ENCODE measurements at regions not wholly inside any gene's neighbourhood (a gene's known extent, or its start where the extent isn't known, plus 50 kb on each side); places are given as distances from the start of the nearest gene placed in this dataset.
A peak's percentile ranks its signal among the peaks of the same experiment; 100 is the strongest.

GRCh38 chr6:74044417-74045096, 348.6 kb downstream of the CD109 start:
- H3K27ac ChIP-seq (ENCODE audit: extremely low read length, insufficient read depth, low read length) = no peak overlapping the region
- no peaks in the 10 kb centered on the region for H3K79me2 ChIP-seq (ENCODE audit: insufficient read depth, low read length)
- H2AFZ ChIP-seq (ENCODE audit: low read length) = no peak overlapping the region
- DNase-seq (ENCODE audit: low spot score) (no peak), ATAC-seq (peak; percentile 28; the same call in 1 of the 3 replicates), FAIRE-seq (no peak)
- no peak overlapping the region for H3K4me3 ChIP-seq (replicated peaks in 1 of 3; ENCODE audit: insufficient read depth in 1 of 3, low read depth in 2 of 3, low read length in 3 of 3)
- H3K9ac ChIP-seq (ENCODE audit: insufficient read depth, low read depth, low read length) = no peak overlapping the region
- TF ChIP-seq FOXK1 (CRISPR knock-in tag; IDR thresholded peaks at IDR 0.05; ENCODE audit: borderline replicate concordance, low read depth) = no peak
- TF ChIP-seq RFX1 (IDR thresholded peaks at IDR 0.05) = no peak
- no peak for TF ChIP-seq ZFP82 (CRISPR knock-in tag; IDR thresholded peaks at IDR 0.05; ENCODE audit: borderline replicate concordance)
- TF ChIP-seq ONECUT2 (CRISPR knock-in tag; IDR thresholded peaks at IDR 0.05) = peak; percentile 12; the same call in 1 of the 2 replicates
- under 1% methylated on average over 3 of the region's 3 CpGs for WGBS (ENCODE audit: low lambda C conversion rate)
- H4K20me1 ChIP-seq (ENCODE audit: insufficient read depth, low read length) = no peaks in the 10 kb centered on the region
- no peaks in the 10 kb centered on the region for H3K9me3 ChIP-seq (ENCODE audit: low read length)
- in situ Hi-C loops (cut with HindIII; ENCODE audit: extremely low pct_ligation_motif_present, low pct_unique_long_range_greater_than_20kb) (no loop called here), intact Hi-C loops (cut with micrococcal nuclease; ENCODE audit: unreplicated experiment) (no loop called here)
- H3K27me3 ChIP-seq (ENCODE audit: control insufficient read depth in 1 of 2, insufficient read depth in 2 of 2, low read length in 2 of 2) = no peaks in the 10 kb centered on the region
- H3K4me2 ChIP-seq (ENCODE audit: low read depth, low read length) = no peak overlapping the region
- H3K36me3 ChIP-seq (replicated peaks in 1 of 2; ENCODE audit: control insufficient read depth in 1 of 2, insufficient read depth in 2 of 2, low read length in 2 of 2) = no peaks in the 10 kb centered on the region
- BruUV-seq (replicated peaks) = no TSS peak
- ChIA-PET CTCF (ENCODE audit: low intra/inter-chr PET ratio, low total read pairs) (no interaction called here), POLR2A (no interaction called here)
- peaks cover 18% of the 10 kb centered on the region for H3K4me1 ChIP-seq (ENCODE audit: insufficient read depth, low read length)

DNA sequence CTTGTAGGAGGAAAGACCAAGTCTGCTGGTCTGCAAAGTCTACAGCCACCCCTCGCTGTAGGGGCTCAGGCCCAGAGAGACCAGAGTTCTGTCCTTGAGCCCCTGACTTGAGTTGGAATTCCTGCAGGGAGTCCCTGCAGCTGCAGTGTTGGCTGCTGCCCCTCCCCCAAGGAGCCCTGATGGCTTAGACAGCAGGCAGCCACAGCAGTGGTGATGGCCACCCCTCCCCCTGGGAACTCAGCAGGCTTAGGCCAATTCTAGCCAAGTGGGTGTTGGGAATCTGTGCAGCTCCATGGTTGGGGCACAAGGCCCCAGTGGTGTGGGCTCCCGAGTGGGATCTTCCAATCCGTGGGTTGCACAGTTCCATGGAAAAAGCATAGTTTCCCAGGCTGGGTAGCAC, 345.4 kb downstream of the CD109 start:
- Histone ChIP-seq H3K27ac (ENCODE audit: extremely low read length, insufficient read depth, low read length) (no peak overlapping the region), H3K4me3 (replicated peaks in 1 of 3; ENCODE audit: insufficient read depth in 1 of 3, low read depth in 2 of 3, low read length in 3 of 3) (no peak overlapping the region), H3K79me2 (ENCODE audit: insufficient read depth, low read length) (no peaks in the 10 kb centered on the region), H4K20me1 (ENCODE audit: insufficient read depth, low read length) (no peaks in the 10 kb centered on the region), H3K36me3 (replicated peaks in 1 of 2; ENCODE audit: control insufficient read depth in 1 of 2, insufficient read depth in 2 of 2, low read length in 2 of 2) (no peaks in the 10 kb centered on the region), H3K27me3 (ENCODE audit: control insufficient read depth in 1 of 2, insufficient read depth in 2 of 2, low read length in 2 of 2) (no peaks in the 10 kb centered on the region), H2AFZ (ENCODE audit: low read length) (no peak overlapping the region), H3K9me3 (ENCODE audit: low read length) (no peaks in the 10 kb centered on the region), H3K4me2 (ENCODE audit: low read depth, low read length) (no peak overlapping the region), H3K9ac (ENCODE audit: insufficient read depth, low read depth, low read length) (no peak overlapping the region), H3K4me1 (ENCODE audit: insufficient read depth, low read length) (0 out of 2 replicates have a peak, but pooled peaks cover 5% of the 10 kb centered on the region)
- WGBS (ENCODE audit: low lambda C conversion rate) = 0% methylated on average over 2 of the region's 3 CpGs
- no TSS peak for BruUV-seq (replicated peaks)
- FAIRE-seq (no peak), ATAC-seq (no peak), DNase-seq (ENCODE audit: low spot score) (no peak)
- ChIA-PET POLR2A (no interaction called here), CTCF (ENCODE audit: low intra/inter-chr PET ratio, low total read pairs) (no interaction called here)
- intact Hi-C loops (cut with micrococcal nuclease; ENCODE audit: unreplicated experiment) = no loop called here
- in situ Hi-C loops (cut with HindIII; ENCODE audit: extremely low pct_ligation_motif_present, low pct_unique_long_range_greater_than_20kb) = no loop called here
- TF ChIP-seq, protein P1, sequence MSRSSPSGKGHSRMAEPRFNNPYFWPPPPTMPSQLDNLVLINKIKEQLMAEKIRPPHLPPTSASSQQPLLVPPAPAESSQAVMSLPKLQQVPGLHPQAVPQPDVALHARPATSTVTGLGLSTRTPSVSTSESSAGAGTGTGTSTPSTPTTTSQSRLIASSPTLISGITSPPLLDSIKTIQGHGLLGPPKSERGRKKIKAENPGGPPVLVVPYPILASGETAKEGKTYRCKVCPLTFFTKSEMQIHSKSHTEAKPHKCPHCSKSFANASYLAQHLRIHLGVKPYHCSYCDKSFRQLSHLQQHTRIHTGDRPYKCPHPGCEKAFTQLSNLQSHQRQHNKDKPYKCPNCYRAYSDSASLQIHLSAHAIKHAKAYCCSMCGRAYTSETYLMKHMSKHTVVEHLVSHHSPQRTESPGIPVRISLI (CRISPR knock-in tag; IDR thresholded peaks at IDR 0.05; ENCODE audit: borderline replicate concordance) = no peak
- TF ChIP-seq NR2F2 (IDR thresholded peaks at IDR 0.05; ENCODE audit: borderline replicate concordance, low read depth) (no peak), PHF21A (CRISPR knock-in tag; IDR thresholded peaks at IDR 0.05) (no peak), ZNF781 (CRISPR knock-in tag; IDR thresholded peaks at IDR 0.05; ENCODE audit: borderline replicate concordance, not compliant biosample characterization) (no peak)
- TF ChIP-seq, protein P2, sequence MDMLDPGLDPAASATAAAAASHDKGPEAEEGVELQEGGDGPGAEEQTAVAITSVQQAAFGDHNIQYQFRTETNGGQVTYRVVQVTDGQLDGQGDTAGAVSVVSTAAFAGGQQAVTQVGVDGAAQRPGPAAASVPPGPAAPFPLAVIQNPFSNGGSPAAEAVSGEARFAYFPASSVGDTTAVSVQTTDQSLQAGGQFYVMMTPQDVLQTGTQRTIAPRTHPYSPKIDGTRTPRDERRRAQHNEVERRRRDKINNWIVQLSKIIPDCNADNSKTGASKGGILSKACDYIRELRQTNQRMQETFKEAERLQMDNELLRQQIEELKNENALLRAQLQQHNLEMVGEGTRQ (IDR thresholded peaks at IDR 0.05; ENCODE audit: low read depth, low read length) = no peak
- TF ChIP-seq, protein P2 (CRISPR knock-in tag; IDR thresholded peaks at IDR 0.05; ENCODE audit: borderline replicate concordance) = no peak

All from HepG2 (cell line).